ENCODE measurements at regions not wholly inside any gene's neighbourhood (a gene's known extent, or its start where the extent isn't known, plus 50 kb on each side); places are given as distances from the start of the nearest gene placed in this dataset.

DNA sequence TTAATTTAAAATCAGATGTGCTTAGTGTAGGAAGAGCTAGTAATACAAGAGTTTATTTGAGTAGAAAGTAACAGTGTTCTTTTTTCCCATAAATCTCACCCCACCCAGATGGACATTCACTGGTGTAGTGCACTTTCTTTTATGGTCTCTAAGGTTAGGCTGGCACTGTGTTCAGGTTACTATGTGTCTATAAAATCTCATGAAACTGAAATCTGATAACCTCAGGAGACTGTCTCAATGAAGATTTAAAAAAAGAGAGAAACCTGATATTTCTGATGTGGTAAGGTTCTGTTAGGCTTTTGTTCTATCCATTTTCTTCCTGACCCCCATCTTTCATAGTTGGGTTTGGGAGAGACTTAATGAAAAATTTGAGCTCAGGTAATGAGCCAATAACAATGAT lies 101.2 kb upstream of the CLVS2 start:
- Histone ChIP-seq H3K27ac (no peak overlapping the region), H3K4me3 (ENCODE audit: low read depth, low read length) (no peak overlapping the region), H3K9me3 (ENCODE audit: severe bottlenecking) (no peaks in the 10 kb centered on the region), H3K27me3 (ENCODE audit: insufficient read depth, low read depth, severe bottlenecking) (no peaks in the 10 kb centered on the region), H3K36me3 (no peaks in the 10 kb centered on the region)
- no peak for DNase-seq
- TF ChIP-seq, protein P1, sequence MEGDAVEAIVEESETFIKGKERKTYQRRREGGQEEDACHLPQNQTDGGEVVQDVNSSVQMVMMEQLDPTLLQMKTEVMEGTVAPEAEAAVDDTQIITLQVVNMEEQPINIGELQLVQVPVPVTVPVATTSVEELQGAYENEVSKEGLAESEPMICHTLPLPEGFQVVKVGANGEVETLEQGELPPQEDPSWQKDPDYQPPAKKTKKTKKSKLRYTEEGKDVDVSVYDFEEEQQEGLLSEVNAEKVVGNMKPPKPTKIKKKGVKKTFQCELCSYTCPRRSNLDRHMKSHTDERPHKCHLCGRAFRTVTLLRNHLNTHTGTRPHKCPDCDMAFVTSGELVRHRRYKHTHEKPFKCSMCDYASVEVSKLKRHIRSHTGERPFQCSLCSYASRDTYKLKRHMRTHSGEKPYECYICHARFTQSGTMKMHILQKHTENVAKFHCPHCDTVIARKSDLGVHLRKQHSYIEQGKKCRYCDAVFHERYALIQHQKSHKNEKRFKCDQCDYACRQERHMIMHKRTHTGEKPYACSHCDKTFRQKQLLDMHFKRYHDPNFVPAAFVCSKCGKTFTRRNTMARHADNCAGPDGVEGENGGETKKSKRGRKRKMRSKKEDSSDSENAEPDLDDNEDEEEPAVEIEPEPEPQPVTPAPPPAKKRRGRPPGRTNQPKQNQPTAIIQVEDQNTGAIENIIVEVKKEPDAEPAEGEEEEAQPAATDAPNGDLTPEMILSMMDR (IDR thresholded peaks at IDR 0.05; ENCODE audit: low read depth, low read length) = no peak

DNA sequence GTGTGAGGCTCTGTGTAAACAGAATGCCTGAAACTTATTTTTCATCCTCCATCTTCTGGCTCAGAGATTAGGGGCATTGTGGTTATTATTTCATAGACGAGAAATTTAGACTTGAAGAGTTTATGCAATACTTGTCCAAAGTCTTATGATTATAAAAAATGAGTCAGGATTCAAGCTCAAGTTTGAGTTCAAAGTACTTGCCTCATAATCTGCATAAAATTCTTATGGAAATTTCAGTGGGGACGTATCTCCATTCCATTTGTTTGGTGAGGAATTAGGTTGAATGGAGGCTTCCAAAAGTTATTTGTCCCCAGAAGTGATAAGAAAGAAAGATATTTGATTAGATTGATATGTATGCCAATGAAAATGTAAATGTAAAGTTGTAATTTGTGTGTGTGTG lies 93.7 kb upstream of the CLVS2 start:
- H3K9me3 ChIP-seq (ENCODE audit: severe bottlenecking) = no peaks in the 10 kb centered on the region

DNA sequence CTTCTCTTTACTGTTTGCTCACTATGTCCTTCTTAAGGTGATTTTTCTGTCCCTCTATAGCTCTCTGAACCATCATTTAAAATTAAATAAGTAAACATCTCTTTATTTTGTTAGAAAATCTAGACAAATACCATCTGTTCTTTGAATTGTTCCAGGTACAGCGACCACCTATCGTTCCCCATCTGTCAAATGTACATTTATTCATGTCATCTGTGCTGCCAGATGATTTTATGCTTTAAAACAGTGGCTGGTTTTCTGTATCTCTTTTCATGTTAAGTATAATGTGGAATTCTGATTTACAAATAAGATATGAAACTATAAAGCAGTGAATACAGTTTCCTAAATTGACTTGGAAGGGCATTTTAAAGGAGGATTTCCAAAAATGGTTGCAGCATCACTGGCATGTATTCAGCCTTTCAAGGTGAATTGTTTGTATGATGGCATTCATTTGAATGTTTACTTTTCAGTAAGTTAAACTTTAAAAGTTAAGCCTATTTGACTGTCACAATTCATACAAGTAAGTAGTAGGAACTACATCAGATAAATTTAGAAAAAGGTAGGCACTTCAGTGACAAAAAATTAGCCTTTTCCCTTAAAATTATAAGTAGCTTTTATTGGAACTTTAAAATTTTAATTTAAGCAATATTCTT lies 92.6 kb upstream of the CLVS2 start:
- H3K27me3 ChIP-seq (ENCODE audit: insufficient read depth, low read depth, severe bottlenecking) = no peaks in the 10 kb centered on the region
- H3K36me3 ChIP-seq = no peaks in the 10 kb centered on the region
- no peaks in the 10 kb centered on the region for H3K9me3 ChIP-seq (ENCODE audit: severe bottlenecking)
- no peak overlapping the region for H3K4me3 ChIP-seq (ENCODE audit: low read depth, low read length)
- DNase-seq = no peak
- TF ChIP-seq, protein P1 (IDR thresholded peaks at IDR 0.05; ENCODE audit: low read depth, low read length) = no peak
- no peak overlapping the region for H3K27ac ChIP-seq

More for the DNA sequence above, 93.7 kb upstream of the CLVS2 start:
- no peak for DNase-seq
- TF ChIP-seq, protein P1 (IDR thresholded peaks at IDR 0.05; ENCODE audit: low read depth, low read length) = no peak
- Histone ChIP-seq H3K36me3 (no peaks in the 10 kb centered on the region), H3K27ac (no peak overlapping the region), H3K27me3 (ENCODE audit: insufficient read depth, low read depth, severe bottlenecking) (no peaks in the 10 kb centered on the region), H3K4me3 (ENCODE audit: low read depth, low read length) (no peak overlapping the region)

DNA sequence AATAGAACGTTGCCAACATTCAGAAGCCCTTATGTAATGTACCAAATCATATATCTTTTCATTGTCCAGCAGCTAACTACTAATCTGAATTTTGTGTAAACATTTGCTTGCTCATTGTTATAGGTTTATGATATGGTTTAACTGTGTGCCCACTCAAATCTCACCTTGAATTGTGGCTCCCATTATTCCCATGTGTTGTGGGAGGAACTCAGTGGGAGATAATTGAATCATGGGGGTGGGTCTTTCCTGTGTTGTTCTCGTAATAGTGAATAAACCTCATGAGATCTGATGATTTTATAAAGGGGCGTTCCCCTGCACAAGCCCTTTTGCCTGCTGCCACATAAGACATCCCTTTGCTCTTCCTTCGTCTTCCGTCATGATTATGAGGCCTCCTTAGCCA lies 91.9 kb upstream of the CLVS2 start:
- H3K27me3 ChIP-seq (ENCODE audit: insufficient read depth, low read depth, severe bottlenecking) = no peaks in the 10 kb centered on the region
- no peak overlapping the region for H3K27ac ChIP-seq
- H3K4me3 ChIP-seq (ENCODE audit: low read depth, low read length) = no peak overlapping the region
- no peak for DNase-seq
- no peaks in the 10 kb centered on the region for H3K9me3 ChIP-seq (ENCODE audit: severe bottlenecking)
- TF ChIP-seq, protein P1 (IDR thresholded peaks at IDR 0.05; ENCODE audit: low read depth, low read length) = no peak
- no peaks in the 10 kb centered on the region for H3K36me3 ChIP-seq

DNA sequence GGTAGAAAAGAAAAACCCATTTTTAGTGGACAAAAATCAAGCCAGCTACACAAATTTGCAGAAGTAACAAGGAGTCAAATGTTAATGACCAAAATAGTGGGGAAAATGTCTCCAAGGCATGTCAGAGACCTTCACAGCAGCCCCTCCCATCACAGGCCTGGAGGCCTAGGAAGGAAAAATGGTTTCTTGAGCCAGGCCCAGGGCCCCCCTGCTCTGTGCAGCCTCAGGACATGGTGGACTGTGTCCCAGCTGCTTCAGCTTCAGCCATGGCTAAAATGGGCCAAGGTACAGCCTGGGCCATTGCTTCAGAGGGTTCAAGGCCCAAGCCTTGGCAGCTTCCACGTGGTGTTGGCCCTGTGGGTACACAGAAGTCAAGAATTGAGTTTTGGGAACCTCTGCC lies 82.5 kb upstream of the CLVS2 start:
- Histone ChIP-seq H3K36me3 (no peaks in the 10 kb centered on the region), H3K27me3 (ENCODE audit: insufficient read depth, low read depth, severe bottlenecking) (no peaks in the 10 kb centered on the region), H3K27ac (no peak overlapping the region), H3K9me3 (ENCODE audit: severe bottlenecking) (no peaks in the 10 kb centered on the region), H3K4me3 (ENCODE audit: low read depth, low read length) (no peak overlapping the region)
- TF ChIP-seq, protein P1 (IDR thresholded peaks at IDR 0.05; ENCODE audit: low read depth, low read length) = no peak
- no peak for DNase-seq

DNA sequence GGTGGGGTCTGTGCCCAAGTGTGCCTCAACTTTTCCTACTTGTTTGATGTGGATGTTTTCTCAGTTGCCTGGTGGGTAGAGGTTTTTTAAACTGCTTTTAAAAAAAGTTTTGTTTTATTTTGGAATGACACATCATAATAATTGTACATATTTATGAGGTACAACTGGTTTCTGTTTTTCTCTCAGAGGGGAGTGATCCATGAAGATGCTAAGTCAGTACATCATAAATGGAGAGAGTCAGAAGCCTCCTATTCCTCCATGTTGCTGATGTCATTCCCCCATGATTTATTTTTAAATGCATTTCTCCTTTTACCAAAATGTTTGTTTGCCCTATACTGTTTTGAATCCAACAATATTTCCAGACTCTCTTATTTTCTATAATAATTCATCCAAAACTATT lies 77.3 kb upstream of the CLVS2 start:
- Histone ChIP-seq H3K9me3 (ENCODE audit: severe bottlenecking) (no peaks in the 10 kb centered on the region), H3K27ac (no peak overlapping the region), H3K4me3 (ENCODE audit: low read depth, low read length) (no peak overlapping the region), H3K27me3 (ENCODE audit: insufficient read depth, low read depth, severe bottlenecking) (no peaks in the 10 kb centered on the region), H3K36me3 (no peaks in the 10 kb centered on the region)
- no peak for DNase-seq
- TF ChIP-seq, protein P1 (IDR thresholded peaks at IDR 0.05; ENCODE audit: low read depth, low read length) = no peak
